Activated naive CD4-positive, alpha-beta T cell treated with anti-CD3 and anti-CD28 coated beads, Interleukin-2, amount 50 U/mL, for 16 hours (primary cell): ENCODE measurements at regions not wholly inside any gene's neighbourhood (a gene's known extent, or its start where the extent isn't known, plus 50 kb on each side); places are given as distances from the start of the nearest gene placed in this dataset.

Experiments used
- DNase-seq: peaks from one replicate; pipeline ENCODE4 v3.0.0-alpha.2; 2020

DNA sequence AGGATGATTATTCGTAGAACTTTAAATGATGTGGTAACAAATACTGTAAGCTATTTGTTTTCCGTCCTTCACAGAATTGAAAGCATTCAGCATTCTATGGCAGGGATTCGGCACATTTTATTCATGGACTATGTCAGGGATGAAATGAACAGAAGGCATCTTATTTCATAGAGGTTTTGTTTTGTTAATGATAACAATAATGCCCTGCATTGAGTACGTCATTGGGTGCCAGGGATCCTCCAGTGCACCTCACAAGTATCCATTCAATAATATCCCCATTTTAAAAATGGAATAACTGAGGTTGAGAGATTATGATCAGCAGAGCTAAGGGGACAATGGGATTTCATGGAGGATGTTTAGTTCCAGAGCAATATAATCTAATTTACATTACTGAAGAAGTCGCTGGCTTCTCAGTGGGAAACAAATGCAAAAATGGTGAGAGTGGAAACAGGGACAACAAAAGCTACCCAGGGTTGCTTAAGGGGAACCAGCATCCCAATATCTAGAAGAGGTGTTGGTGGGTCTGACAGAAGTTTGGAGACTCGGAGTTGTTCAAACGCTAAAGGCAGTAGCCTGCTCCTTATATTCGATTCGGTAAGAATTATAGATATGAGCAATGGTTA lies 985.7 kb upstream of the WWC1 start:
- DNase-seq = no peak

DNA sequence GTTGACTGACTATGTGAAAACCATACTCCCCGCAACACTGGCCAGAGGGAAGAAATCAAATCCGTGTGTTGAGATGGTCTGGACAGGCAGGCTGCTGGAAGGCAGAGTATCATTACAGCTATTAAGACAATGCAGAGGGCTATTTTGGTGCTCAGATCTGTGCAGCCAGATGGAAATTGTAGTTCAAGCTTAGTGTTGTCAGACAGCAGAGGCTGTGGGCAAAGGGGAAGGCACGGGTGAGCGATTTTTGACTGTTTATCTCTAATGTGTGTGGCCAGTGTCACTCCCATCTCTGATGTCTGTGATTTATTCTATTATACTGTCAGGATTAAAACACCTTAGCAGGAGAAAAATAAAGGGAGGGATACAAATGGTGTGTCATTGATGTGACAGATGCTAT lies 984.4 kb upstream of the WWC1 start:
- DNase-seq = no peak

DNA sequence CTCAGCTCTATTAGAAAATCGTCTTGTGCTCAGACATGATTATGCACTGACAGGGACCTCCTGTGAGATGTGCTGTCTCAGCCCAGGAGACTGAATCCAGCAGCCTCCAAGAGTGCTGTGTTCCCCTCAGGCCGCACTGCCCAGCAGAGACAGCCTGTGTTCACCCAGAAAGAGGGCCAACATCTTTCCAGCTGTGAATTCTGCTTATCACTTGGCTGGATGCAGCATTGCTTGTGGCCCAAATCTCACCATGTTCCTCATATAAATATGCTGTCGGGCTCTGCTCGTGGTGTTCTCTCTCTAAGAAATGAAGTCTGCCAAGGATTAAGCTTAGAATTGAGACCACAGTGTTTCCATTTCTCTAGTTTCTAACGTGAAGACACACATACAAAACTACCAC lies 983.0 kb upstream of the WWC1 start:
- no peak for DNase-seq

DNA sequence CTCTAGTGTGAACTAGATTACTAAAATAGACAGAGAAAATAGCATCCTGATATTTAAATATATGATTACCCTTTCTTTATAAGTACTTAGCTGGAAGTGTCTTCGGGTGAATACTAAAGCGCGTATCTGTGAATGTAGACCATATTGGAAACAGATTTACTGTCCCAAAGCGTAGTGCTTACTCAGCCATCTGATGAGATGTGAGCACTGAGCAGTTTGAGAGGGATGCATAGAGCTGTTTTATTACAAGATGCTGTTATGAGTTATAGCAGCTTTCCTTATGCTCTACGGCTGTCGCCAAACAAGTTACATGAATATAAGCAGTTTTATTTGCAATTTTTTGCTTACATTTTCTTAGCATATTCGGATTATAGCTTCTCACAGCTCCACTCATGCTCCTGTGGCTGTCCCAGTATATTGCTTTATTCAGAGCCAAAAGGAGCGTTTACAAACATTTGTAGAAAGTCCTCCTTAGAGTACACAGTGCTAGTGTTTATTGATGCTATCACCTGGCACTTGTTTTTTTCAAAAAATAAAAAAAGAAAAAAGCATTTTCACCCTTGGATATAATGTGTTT lies 981.4 kb upstream of the WWC1 start:
- no peak for DNase-seq

DNA sequence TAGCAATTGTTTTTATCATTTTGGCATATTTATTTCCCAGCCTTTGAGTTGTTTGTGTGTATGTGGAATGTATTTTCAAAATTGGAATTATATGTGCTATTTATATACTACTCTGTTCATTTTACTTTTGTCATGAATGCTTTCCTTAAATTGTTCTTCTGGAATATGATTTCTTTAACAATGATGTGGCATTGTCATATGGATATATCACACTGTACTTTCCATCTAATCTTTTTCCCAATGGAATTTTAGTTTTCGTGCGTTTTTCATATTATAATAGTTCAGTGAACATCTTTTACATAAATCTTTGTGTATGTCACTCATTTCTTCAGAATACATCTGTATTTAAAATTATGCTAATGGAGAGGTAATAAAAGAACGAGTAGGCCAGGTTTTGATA lies 980.1 kb upstream of the WWC1 start:
- DNase-seq = no peak

DNA sequence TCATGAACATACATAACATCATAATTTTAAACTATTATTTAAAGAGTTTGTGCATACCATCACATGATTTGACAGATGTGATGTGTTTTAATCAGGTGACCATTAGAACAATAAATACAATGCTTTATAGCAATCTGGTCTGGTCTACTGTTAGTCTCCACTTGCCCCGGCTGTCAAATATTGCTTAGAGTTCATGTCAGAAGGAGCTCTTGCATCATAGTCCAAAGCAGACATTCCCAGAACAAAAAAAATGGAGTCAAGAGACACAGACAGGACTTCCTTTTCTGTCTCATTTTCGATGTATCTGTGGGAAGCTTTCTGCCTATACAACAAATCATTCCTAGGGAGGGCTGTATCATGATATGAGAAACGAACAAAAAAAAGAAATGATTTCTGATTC lies 979.2 kb upstream of the WWC1 start:
- DNase-seq = no peak

DNA sequence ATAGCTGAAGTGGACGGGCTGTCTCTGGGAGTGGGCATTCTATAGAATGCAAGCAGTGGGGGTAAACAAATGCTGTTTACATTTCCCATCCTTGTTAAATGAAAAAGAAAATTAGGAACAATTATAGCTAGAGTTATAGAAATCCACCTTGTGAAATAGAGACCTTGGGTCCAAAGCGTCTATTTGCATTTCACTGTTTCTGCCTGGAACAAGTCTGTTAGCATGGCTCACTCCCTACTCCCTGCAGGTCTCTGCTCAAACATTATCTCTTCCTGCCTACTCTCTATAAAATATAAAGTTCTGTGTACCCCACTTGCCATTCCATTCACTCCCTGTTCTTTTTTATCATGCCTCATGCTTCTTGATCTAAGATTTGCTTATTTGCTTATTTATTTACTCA lies 975.7 kb upstream of the WWC1 start:
- DNase-seq = no peak

DNA sequence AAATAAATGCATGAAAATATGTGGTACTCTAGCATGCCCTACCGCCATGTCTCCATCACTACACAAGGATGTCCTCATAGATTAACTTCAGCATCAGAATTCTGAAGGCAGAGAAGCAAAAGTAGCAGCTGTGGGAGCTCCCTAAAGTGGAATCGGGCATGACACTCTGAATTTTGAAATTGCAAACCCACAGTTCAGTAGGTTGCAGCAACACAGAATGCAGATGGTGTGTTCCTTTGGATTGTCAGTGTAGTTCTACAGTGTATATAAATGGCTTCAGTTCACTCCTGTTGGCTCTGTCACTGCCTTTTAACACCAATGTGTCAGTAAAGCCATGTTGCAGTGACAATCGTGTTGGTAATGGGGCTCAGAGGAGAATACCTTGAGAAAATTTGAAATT lies 973.6 kb upstream of the WWC1 start:
- DNase-seq = no peak

DNA sequence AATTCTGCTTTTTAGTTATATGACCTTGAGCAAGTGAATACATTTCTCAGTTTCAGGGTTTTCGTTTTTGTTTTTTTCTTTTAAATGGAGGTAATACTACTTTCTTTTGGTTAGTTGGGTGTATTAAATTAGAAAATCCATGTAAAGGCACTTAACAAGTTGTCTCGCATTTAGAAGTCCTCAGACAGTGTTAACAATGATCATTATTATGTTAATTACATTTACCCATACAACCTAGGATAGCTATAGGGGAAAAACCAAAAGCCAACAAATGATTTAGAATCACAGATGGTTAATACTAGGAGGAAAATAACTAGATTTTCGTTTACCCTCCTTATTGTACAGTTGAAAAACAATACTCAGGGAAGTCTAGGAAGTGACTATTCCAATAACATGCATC lies 972.2 kb upstream of the WWC1 start:
- DNase-seq = no peak

DNA sequence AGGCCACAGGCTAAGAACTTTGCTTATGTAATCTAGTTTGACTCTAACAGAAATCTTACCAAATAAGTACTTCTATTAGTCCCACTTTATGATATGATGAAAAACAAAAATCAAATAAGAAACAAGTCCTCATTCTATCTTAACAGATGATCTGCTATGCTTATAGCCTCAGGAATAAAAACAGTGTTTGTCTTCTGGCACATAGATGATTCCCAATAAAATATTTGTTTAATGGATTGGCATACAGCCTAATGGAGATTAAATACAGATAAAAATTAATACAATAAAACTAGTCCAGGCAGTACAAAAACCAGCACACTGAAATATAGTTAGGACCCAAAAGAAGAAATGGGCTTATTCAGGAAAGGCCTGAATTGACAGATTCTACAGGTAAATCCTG lies 971.4 kb upstream of the WWC1 start:
- DNase-seq = no peak

DNA sequence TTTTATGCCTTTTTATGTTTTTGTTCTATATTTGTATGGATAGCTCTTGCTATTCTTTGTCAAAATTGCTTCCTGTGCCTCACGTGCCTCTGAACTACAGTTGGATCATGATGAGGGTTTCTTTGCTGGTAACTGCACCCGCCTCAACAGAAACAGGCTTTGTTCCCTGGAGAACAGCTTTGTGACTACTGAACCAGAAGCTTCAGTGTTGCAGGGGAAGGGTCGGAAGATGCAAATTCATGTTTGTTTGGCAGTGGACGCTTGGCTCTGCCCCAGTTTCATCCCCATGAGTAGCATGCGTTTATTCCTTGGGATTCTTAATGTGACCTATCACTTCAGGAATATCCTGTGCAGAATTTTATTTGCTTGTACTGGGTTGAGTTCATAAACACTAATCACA lies 959.1 kb upstream of the WWC1 start:
- DNase-seq = no peak

DNA sequence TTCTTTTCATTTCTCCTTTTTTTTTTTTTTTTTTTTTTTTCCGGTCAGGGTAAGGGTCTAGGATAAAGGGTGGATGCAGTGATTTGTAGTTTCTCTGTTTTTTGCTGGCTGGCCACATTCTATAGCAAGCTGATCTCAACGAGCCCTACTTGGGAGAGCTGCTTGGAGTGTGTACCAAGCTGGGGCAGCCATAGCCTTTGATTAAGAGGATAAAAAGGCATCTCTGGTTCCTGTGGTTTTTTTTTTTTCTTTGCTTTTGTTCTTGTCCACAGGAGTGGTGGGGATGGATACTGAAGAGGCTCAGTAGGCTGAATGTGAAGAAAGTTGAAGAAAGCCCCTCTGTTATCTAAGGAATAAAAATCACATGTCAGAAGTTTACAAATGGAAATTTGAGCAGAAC lies 955.3 kb upstream of the WWC1 start:
- DNase-seq = no peak

DNA sequence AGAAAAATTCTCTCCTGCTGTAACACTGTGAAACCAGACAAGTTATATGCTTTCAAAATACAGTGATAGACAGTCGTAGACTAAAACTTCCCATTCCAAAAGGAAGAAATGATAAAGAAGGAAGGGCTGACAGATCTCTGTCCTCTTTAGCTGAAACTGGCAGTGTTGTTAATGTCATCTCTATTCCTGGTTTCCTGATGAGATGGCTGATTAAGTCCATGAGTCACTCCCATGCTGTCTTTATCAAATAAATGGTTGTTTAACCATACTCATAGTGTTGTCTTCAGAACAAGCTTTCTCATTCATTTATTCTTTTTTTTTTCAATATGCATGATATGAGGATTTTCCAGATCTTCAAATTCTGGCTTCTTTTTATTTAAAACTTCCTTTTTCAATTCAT lies 952.2 kb upstream of the WWC1 start:
- DNase-seq = no peak

DNA sequence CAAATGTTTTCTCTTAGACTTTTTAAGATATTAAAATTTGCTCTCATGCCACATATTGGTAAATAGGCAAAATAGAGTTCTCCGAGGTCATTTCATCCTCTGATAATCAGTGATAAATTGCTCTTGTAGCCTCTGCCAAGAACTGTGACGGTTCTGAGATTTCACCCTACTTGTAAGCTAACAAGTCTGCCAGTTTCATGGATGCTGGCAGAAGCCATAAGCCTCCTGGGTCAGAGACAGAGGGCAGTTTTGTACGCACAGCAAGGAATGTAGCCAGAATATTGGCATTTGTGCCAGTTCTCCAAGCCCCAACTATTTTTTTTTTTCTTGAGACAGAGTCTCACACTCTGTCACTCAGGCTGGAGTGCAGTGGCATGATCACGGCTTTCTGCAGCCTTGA lies 945.0 kb upstream of the WWC1 start:
- no peak for DNase-seq

DNA sequence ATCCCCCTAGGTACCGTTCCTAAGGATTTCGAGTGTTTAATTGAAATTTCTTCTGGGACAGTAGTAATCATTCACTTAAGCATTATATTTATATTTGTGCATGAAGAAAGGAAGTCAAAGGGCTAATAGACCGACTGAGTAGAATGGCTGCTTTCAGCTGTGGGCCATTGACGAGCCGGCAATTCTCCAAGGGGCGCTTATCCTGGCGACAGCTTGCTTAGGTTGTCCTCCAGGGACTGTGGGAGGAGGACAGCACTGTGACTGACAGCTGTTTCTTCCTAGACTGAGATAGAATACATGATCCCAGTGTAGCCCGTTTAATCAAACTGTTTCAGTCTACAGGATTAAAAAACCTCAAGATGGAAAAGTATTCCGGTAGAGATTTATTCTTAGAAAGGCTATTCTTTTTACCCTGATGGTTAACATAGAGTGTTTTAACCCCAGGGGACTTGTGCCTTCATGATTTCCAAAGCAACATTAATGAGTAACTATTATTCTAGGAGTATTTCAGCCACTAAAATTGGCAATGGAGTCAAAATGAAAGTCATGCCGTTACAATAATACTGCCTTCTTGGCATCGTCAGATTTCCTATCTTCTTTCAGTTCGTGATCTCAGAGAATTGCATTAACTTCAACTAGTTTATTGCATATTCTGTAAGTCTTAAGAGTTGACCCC lies 943.1 kb upstream of the WWC1 start:
- DNase-seq = no peak

DNA sequence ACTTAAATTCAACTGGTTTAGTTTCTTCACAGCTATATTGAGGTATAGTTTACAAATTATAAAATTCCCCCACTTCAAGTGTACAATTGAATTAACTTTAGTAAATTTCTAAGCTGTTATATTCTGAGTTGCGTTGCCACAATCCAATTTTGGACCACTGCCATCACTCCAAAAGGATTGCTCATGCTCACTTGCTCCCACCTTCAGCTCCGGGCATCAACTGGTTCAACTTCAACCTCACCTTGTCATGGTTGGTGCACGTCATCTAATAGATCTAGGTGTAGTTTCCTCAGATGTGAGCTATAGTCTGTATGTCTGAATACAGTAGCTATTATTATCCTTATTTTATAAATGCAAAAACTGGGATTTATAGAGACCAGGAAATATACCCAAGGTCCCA lies 942.5 kb upstream of the WWC1 start:
- no peak for DNase-seq

DNA sequence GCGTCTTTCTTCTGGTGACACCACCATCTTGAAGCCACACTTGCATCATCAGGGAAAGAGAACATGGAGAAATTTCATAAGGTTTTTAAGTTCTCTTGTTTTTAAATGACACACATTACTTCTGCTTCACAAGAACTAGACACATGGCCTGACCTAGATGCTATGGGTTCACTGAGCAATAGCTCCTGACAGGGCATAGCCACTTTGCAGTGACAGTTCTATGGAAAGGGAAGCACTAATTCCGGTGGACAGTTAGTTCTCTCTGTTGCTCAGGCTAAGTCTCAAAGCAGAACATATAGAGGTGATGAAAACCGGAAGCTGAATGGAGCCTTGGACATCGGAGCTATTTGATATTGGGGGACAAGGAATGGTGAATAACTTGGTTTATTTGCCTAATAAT lies 940.1 kb upstream of the WWC1 start:
- no peak for DNase-seq

DNA sequence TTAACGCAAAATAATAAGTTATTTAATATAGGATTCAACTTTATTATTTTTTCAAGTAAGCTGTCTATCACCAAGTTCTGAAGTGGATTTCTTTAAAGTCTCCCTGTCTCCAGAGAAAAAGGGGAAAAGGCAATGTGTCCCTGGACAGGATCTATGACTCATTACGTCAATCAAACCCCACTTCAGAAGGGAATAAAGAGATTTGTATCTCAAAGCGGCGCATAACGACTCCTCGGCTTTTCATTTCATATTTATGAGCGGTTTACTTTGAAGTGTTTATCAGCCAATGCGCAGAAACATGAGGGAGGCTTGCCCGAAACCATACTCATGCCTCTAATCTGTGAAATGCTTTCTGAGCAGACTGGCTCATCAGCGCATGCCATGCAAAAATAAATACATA lies 938.6 kb upstream of the WWC1 start:
- no peak for DNase-seq

DNA sequence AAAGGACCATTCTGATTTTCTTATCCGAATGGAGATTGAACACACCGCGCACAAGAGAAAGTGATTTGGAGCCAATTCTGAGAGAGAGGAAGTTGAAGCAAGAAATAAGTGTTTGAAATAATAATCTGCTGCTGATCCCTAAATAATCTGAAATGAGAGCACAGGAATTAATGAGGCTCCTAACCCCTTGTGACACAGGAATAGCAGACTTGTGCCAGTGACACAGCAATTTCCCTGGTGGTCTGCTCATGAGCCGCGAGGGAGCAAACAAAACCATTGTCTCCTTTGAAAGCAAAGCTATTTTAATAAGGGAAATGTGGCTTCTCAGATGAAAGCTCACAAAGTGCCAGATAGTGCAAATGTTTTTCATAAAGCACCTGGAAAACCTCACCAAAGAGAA lies 936.1 kb upstream of the WWC1 start:
- no peak for DNase-seq

DNA sequence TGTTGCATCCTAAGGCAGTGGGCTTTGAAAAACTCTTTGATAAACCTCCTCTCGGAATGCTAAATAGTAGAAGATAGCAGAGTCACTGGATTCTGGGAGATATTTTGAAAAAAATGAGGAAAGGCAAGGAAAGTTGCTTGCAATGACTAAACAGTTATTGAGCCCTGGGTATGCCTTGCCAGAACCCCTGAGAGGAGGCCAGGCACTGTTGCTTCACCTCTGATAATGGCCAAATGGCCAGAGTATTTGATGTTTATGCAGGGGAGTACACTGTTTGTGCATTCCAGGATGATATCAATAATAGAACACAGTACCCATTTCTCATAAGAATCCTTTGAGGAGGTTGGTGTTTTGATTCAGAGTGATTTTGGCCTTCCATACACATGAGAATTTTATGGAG lies 935.1 kb upstream of the WWC1 start:
- no peak for DNase-seq

DNA sequence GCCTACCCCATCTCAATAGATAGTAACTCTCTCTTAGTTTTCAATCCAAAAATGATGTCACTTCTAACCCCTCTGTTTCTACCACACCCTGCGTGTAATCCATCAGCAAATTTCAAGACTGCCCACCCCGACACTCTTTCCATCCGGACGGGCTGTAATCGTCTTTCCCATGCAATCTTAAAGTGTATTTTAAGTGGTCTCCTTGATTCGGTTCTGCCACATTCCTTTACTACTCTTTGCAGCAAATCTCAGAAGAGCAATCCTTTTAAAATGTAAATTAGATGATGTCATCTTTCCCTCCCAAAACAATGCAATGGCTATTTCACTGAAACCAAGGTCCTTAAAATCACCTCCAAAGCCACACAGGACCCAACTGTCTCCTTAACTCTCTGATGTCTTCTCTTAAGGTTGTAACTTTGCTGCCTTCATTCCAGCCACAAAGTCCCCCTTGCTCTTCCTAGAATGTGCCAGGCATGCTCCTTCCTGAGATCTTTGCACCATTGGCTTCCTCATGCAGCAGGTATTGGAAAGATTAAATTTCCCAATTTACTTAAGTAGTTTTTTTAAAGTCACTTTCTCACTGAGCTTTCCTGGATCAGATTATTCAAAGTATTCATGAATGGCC lies 932.5 kb upstream of the WWC1 start:
- DNase-seq = no peak

DNA sequence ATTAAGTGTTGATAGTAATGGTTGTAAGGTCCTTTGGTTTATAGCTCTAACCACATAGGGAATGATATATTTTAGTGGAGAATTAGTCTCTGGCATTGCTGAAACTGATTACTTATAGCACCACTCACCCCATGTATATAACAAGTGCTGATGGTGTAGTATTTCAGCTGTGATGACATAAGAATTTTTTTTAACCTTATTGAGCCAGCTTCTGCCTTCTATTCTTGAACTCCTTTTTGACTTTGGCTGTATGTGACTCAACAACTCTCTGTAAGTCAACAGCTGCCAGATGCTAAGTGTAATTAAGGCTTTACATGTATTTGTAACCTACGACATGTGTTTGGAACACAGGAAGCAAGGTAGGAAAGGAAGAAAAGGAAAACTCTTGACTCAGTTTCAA lies 929.6 kb upstream of the WWC1 start:
- DNase-seq = no peak

DNA sequence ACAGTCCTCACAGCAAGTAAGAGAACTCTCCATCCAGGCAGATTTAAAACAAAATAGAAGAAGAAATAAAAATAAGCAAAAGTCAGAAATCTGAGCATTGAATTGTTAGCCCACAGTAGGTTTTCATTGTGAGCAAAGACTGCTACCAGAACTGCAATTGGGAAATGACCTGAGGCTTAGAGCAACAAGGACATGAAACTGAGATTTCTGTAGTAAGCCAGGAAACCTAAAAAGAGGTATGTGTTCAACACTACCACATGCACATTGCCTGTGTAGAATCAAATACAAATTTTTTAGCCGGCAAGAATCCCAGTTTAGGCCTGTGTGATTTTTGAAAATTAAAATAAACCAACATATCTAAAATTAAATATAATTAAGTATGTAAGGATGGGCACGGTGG lies 928.4 kb upstream of the WWC1 start:
- DNase-seq = no peak

DNA sequence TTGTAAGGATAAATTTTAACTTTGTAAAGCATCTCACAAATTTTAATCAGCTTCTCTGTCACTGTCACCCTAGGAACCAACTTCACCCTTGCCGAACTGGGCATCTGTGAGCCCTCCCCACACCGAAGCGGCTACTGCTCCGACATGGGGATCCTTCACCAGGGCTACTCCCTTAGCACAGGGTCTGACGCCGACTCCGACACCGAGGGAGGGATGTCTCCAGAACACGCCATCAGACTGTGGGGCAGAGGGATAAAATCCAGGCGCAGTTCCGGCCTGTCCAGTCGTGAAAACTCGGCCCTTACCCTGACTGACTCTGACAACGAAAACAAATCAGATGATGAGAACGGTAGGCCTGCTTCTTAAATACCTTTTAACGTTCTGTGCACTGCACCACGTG lies 916.3 kb upstream of the WWC1 start:
- no peak for DNase-seq
